ENCODE measurements at regions not wholly inside any gene's neighbourhood (a gene's known extent, or its start where the extent isn't known, plus 50 kb on each side); places are given as distances from the start of the nearest gene placed in this dataset.

GRCh38 chr4:14165222-14165920 is 537.8 kb upstream of the BOD1L1 start:
- no peak overlapping the region for H3K4me2 ChIP-seq
- no peaks in the 10 kb centered on the region for H3K27me3 ChIP-seq (ENCODE audit: insufficient read depth)
- peaks cover 24% of the 10 kb centered on the region for H3F3A ChIP-seq (replicated peaks; ENCODE audit: insufficient read depth)
- TF ChIP-seq POLR2AphosphoS5 (IDR thresholded peaks at IDR 0.05; ENCODE audit: low read depth, low read length) (no peak), FOXM1 (IDR thresholded peaks at IDR 0.05; ENCODE audit: low read depth) (no peak), PBX3 (IDR thresholded peaks at IDR 0.05) (no peak), MXI1 (IDR thresholded peaks at IDR 0.05; ENCODE audit: low read depth, low read length) (no peak), CTCF (IDR thresholded peaks at IDR 0.05) (no peak), NFIC (IDR thresholded peaks at IDR 0.05; ENCODE audit: borderline replicate concordance) (no peak), TCF12 (IDR thresholded peaks at IDR 0.05) (no peak), FOXJ3 (CRISPR knock-in tag; IDR thresholded peaks at IDR 0.05) (no peak), RCOR1 (IDR thresholded peaks at IDR 0.05; ENCODE audit: low read length) (no peak), EP300 (IDR thresholded peaks at IDR 0.05; ENCODE audit: borderline replicate concordance in 1 of 2, low read depth in 1 of 2, low read length in 1 of 2) (no peak), SIN3A (IDR thresholded peaks at IDR 0.05; ENCODE audit: borderline replicate concordance, low read depth, low read length) (no peak), JUND (IDR thresholded peaks at IDR 0.05) (no peak), TAF1 (IDR thresholded peaks at IDR 0.05; ENCODE audit: borderline replicate concordance, low read depth, low read length) (no peak), MAX (IDR thresholded peaks at IDR 0.05; ENCODE audit: low read depth) (no peak)
- CTCF ChIA-PET, result no interaction called here
- H3K27ac ChIP-seq (ENCODE audit: low read depth in 2 of 2, low read length in 1 of 2), result no peak overlapping the region
- no peak for DNase-seq
- H3K9me2 ChIP-seq, result no peaks in the 10 kb centered on the region
- no peaks in the 10 kb centered on the region for H3K79me2 ChIP-seq (ENCODE audit: insufficient read depth)
- peaks cover 6 to 25% of the 10 kb centered on the region in 2 experiments for H3K4me1 ChIP-seq (ENCODE audit: control insufficient read depth in 1 of 2, insufficient read depth in 2 of 2, low read depth in 1 of 2, low read length in 1 of 2)
- H2AFZ ChIP-seq (ENCODE audit: low read depth), result no peak overlapping the region; the same call in 1 of the 2 replicates
- H3K9me3 ChIP-seq, result no peaks in the 10 kb centered on the region
- no peaks in the 10 kb centered on the region for H4K20me1 ChIP-seq (ENCODE audit: insufficient read depth)
- H3K36me3 ChIP-seq (replicated peaks in 1 of 2; ENCODE audit: control insufficient read depth in 1 of 2, insufficient read depth in 2 of 2, low read length in 1 of 2), result no peaks in the 10 kb centered on the region
- POLR2A ChIA-PET, result no interaction called here
- no peak overlapping the region for H3K9ac ChIP-seq
- WGBS (ENCODE audit: low lambda C conversion rate), result 87% methylated on average over 3 of the region's 3 CpGs
- H3K4me3 ChIP-seq (ENCODE audit: low read depth in 2 of 2, low read length in 1 of 2), result no peak overlapping the region

- Histone ChIP-seq H3K27ac (ENCODE audit: low read depth in 2 of 2, low read length in 1 of 2) (peak overlapping the region in 1 of 2 experiments; percentile 84; a peak in 2 of 4 replicates), H3K4me1 (ENCODE audit: control insufficient read depth in 1 of 2, insufficient read depth in 2 of 2, low read depth in 1 of 2, low read length in 1 of 2) (peaks cover 6 to 25% of the 10 kb centered on the region in 2 experiments), H3K9me3 (no peaks in the 10 kb centered on the region), H3K4me2 (peak overlapping the region; percentile 18), H4K20me1 (ENCODE audit: insufficient read depth) (no peaks in the 10 kb centered on the region), H2AFZ (ENCODE audit: low read depth) (no peak overlapping the region; the same call in 1 of the 2 replicates), H3K27me3 (ENCODE audit: insufficient read depth) (no peaks in the 10 kb centered on the region), H3K79me2 (ENCODE audit: insufficient read depth) (no peaks in the 10 kb centered on the region), H3K9ac (no peak overlapping the region), H3K9me2 (no peaks in the 10 kb centered on the region), H3K36me3 (replicated peaks in 1 of 2; ENCODE audit: control insufficient read depth in 1 of 2, insufficient read depth in 2 of 2, low read length in 1 of 2) (no peaks in the 10 kb centered on the region), H3F3A (replicated peaks; ENCODE audit: insufficient read depth) (peaks cover 24% of the 10 kb centered on the region), H3K4me3 (ENCODE audit: low read depth in 2 of 2, low read length in 1 of 2) (no peak overlapping the region)
- TF ChIP-seq RXRA (IDR thresholded peaks at IDR 0.05; ENCODE audit: borderline replicate concordance, low read depth), result no peak
- TF ChIP-seq SIN3A (IDR thresholded peaks at IDR 0.05; ENCODE audit: borderline replicate concordance, low read depth, low read length), result no peak
- TF ChIP-seq FOXM1 (IDR thresholded peaks at IDR 0.05; ENCODE audit: low read depth), result no peak
- no peak for TF ChIP-seq SMC3 (IDR thresholded peaks at IDR 0.05; ENCODE audit: low read depth, low read length)
- TF ChIP-seq REST (IDR thresholded peaks at IDR 0.05; ENCODE audit: low read depth, low read length), result no peak
- TF ChIP-seq USF2 (IDR thresholded peaks at IDR 0.05; ENCODE audit: borderline replicate concordance, low read depth, low read length), result no peak
- no peak for TF ChIP-seq NRF1 (IDR thresholded peaks at IDR 0.05; ENCODE audit: low read depth, low read length)
- POLR2A ChIA-PET, result no interaction called here
- 90% methylated on average over 8 of the region's 8 CpGs for WGBS (ENCODE audit: low lambda C conversion rate)
- no peak for DNase-seq
- CTCF ChIA-PET, result interaction anchor here (0.6 kb wide), 1 partner anchor 38 kb away, joined by 3 read pairs; no protein-coding TSS in a partner anchor
These were observed 540.5 kb upstream of the BOD1L1 start for GRCh38 chr4:14167876-14168510.

All from SK-N-SH (cell line).